H1 (cell line): ENCODE measurements at regions not wholly inside any gene's neighbourhood (a gene's known extent, or its start where the extent isn't known, plus 50 kb on each side); places are given as distances from the start of the nearest gene placed in this dataset.

ENCODE experiments used
- CEBPB ChIP-seq: IDR thresholded peaks from 2 replicates; pipeline ENCODE4 v1.6.1; 2012; ENCODE audit warnings: low read depth, low read length
- GABPA ChIP-seq: IDR thresholded peaks from 2 replicates; pipeline ENCODE4 v1.6.1; 2011; ENCODE audit warnings: mild to moderate bottlenecking, low read length, moderate library complexity, borderline replicate concordance; ENCODE audit not compliant: insufficient read depth
- HDAC6 ChIP-seq: IDR thresholded peaks from one replicate; pipeline ENCODE4 v1.7.1; 2012; ENCODE audit warnings: low read depth, mild to moderate bottlenecking, inconsistent platforms, low read length, moderate library complexity
- TF ChIP-seq, protein P1 (sequence below): IDR thresholded peaks from 2 replicates; pipeline ENCODE4 v1.6.1; 2011; ENCODE audit warnings: low read length, improper control_type of control experiment

- TF ChIP-seq, protein P1, sequence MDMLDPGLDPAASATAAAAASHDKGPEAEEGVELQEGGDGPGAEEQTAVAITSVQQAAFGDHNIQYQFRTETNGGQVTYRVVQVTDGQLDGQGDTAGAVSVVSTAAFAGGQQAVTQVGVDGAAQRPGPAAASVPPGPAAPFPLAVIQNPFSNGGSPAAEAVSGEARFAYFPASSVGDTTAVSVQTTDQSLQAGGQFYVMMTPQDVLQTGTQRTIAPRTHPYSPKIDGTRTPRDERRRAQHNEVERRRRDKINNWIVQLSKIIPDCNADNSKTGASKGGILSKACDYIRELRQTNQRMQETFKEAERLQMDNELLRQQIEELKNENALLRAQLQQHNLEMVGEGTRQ, result no peak
- no peak for TF ChIP-seq HDAC6
- no peak for TF ChIP-seq GABPA
- TF ChIP-seq CEBPB, result no peak
Observed at GRCh38 chr3:182562274-182562673, 231.0 kb upstream of the ATP11B start (continued).
